GM19324 (cell line): ENCODE measurements at regions not wholly inside any gene's neighbourhood (a gene's known extent, or its start where the extent isn't known, plus 50 kb on each side); places are given as distances from the start of the nearest gene placed in this dataset.

ENCODE experiments used
- ATAC-seq: cut with Tn5 transposase; IDR thresholded peaks from one replicate; pipeline ENCODE4 v1.9.1; 2021; ENCODE audit warnings: mild to moderate bottlenecking, moderate library complexity; ENCODE audit not compliant: unreplicated experiment, low FRiP score

DNA sequence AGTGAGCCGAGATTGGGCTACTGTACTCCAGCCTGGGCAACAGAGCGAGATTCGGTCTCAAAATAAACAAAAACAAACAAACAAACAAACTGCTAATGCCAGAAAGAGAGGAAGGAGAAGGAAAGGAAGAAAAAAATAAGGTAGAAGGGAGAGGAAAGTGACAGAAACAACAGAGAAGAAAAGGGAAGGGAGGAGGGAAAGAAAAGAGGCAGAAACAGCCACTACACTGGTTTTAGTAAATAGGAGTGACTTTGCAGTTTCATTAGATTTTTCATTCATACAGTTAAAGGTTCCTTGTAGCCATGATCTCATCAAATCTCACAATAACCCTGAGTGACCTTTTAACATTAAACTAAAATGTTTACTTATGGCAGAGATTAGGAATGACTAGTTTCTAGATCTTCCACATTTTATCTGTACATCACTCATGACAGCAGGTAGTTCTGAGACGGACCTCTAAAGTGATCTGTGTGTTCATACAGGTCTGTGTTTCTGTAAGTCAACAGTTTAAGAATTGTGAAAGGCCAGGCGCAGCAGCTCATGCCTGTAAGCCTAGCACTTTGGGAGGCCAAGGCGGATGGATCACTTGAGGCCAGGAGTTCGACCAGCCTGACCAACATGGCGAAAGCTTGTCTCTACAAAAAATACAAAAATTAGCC, 191.3 kb upstream of the KLF14 start:
- no peak for ATAC-seq

DNA sequence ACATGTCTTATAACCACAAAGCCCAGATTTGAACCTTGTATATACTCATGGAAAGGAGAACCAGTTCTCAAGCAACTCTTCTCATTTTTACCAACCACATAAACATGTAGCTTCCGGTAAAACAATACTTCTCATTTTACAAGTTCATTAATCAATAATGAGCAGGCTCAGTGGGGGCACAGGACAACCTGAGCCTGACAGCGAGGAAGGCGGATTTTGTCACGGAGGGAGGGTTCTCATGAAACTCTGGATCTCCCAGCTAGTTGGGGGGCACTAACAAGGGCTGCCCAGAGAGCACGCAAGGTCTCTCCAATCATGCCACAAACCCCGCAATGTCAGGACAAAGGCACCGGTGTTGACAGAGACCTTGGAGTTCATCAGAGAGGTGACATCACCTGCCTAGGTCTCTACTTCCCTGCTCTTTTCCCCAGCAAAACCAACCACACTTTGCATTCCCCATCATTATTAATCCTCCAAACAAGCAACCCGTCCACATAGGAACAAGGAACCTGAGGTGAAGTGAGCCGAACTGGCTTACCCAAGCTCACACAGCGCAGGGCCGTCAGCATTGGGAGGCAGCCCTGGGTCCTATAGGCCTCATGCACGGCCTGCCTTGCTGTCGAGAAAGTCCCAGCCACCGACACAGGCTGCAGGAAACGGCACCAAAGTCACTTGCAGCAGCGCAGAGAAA, 192.1 kb upstream of the KLF14 start:
- ATAC-seq, result peak; percentile 59

DNA sequence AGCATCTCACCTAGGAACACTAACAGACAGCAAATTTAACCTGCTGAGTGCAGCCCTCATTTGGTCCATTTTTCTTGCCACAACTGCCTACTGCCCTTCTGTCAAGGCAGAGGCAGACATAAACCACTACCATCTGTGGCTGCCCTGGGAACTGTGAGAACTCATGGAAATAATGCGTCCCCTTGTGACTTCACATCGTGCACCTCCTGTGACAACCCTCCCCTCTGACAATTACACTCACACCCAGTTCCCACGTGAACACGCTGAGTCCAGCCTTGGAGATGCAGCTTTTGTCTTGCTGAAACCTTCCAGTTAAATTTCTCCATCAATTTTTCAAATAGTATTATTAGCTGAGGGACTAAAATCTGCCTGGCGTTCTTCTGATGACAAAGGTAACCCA, 193.1 kb upstream of the KLF14 start:
- ATAC-seq, result no peak

DNA sequence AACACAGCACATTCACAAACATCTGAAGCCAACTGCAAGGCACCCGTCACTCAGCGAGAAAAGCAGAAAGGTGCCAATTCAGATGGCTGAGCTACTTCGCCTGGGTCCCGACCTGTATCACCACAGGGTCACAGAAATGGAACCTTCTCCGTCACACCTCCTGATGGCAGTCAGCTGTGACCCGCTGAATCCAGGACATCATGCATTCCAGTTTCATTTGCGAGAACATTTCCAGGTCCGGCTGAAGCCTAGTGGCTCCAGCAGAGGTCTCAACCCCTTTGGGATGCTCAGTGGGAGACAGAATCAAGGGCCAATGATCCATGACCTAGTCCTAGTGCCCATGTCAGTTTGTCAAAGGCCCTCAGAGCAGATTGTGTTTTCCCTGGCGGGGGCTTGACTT, 193.6 kb upstream of the KLF14 start:
- no peak for ATAC-seq

DNA sequence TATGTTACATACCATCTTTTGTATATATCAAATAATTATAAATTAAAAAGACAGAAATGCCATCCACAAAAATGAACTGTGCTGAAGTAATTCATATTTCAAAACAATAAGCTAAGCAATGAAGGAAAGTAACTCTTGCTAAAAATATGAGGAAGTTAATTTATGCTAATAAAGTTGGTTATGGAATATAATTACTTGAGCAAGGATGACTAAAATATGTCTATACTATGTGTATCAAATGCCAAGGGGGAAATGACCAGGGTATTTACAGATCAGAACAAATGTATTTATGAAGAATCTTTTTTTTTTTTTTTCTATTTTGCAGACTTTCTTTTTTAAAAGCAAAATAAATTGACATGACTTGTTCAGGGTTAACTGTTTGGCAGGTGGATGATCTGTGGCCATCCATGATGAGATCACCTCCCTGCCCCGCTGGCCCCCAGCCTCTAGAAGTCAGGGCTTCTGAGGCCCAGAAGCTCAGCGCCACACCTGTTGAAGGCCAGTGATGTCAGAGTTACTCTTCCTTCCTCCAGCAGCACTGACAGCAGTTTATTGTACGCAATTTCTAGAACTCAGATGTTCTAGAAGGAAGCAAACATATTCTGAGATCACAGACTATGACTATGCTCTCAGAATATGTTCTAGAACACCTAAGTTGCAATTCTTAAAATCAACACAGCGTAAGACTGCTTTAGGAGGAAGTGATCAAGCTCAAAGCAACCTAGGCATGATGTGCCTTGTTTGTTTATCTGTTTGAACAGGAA, 196.1 kb upstream of the KLF14 start:
- no peak for ATAC-seq

DNA sequence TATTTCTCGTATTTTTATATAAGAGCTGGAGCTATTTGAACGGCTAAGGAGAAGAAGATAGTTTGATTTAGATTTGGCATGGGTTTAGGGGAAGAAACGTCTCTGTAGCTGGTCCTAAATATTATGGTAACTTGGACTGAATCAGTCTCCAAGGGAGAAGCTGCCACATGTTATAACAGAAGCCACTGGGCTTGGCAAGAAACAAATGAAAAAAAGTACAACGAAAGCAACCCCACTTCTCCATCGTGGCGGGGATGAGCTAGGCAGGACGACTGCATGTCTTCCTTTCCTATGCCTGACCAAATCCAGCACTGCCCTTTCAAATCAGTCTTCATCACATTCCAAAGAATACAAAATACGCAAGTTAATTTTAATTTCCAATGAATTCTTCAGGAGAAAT, 196.7 kb upstream of the KLF14 start:
- no peak for ATAC-seq

DNA sequence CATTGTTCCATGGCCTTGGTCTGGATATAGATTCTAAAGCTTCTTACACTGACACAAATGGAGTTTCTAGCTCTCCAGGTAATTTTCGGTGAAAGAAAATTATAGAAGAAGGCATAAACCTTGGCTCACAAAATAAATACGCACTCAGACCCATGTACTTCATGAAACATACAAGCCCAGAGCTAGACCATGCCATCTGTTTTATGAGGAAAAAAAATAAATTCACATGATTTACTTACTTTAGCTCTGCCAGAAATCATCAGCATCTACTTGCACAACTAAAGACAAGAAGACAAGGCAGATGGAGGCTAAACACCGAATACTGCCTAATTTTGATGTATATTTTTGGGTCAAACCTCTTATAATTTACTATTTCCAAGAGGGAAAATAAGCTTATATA, 197.4 kb upstream of the KLF14 start:
- ATAC-seq, result no peak

DNA sequence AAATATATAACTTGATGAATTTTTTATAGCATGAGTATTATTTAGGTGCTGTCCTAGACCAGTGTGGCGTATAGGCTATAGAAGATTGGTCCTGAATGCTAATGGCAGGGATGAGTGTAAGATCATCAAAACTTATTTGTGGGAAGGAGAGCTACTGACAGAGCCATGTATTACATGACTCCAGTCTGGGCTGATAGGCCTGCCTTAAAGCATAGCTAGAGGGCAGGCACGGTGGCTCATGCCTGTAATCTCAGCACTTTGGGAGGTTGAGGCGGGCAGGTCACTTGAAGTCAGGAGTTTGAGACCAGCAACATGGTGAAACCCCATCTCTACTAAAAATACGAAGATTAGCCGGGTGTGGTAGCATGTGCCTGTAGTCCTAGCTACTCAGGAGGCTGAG, 198.1 kb upstream of the KLF14 start:
- no peak for ATAC-seq

DNA sequence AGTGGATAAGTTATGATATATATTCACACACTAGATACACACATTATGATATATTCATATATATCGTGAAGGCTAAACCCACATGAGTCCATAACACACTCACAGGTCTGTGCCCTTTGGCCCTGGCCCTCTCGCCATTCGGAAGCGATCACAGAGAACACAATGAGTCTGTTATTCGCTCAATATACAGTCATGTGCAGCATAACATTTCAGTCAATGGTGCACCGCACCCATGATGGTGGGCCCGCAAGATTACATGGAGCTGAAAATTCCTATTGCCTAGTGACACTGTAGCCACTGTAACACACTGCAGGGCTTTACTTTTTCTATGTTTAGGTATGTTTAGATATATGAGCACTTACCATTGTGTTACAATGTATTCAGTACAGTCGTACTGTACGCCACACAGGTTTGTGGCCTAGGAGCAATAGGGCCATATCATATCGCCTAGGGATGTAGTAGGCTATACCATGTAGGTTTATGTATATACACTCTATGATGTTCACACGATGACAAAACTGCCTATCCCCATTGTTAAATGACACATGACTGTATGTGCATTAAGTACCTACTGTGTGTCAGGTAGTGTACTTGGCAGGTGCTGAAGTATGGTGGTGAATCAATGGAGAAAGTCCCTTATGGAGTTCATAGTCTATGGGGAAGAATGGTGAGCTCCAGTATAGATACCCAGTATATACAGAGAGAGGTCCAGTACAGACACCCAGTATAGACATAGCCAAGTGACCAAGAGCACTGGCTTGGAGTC, 198.8 kb upstream of the KLF14 start:
- no peak for ATAC-seq

DNA sequence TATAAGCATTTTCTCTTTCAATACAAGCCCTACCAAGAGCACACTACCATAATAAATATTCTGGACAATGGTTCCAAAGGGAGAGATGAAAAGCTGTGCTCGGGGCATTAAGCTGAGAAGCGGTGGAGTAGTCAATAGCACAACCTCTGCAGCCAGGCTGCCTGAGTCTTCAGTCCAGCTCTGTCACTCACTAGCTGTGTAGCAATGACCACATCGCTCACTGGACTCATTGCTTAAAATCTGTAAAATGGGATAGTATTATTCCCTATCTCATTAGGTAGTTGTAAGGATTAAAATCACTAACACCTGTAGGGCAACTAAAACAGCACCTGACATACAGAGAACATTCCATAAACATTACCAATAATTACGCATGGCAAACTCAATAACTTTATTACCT, 199.9 kb upstream of the KLF14 start:
- ATAC-seq, result no peak

DNA sequence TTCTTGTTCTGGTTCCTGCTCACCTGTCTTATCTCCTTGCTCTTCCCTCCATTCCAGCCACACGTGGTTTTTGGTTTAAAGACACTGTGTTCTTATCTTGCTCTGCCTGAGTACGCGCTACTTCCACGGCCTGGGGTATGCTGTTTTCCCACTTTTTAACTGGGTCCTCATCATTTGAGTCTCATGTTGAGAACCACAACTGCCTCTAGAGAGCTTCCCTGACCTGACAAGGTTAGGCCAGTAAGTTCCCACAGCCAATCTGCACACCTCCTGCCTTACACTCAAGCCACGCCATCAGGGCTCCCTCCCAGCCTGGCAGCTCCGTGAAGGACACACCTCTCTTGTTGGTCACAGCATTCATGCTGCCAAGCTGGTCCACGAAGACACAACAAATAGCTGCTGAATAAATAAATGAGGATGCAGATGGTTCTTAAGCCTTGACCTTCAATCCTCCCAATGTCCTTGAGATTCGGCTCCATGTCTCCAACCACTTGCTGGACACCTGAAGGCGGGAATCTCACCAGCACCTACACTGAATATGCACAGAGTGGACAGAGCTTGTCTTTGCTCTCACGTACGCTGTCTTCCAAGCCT, 201.7 kb upstream of the KLF14 start:
- no peak for ATAC-seq

DNA sequence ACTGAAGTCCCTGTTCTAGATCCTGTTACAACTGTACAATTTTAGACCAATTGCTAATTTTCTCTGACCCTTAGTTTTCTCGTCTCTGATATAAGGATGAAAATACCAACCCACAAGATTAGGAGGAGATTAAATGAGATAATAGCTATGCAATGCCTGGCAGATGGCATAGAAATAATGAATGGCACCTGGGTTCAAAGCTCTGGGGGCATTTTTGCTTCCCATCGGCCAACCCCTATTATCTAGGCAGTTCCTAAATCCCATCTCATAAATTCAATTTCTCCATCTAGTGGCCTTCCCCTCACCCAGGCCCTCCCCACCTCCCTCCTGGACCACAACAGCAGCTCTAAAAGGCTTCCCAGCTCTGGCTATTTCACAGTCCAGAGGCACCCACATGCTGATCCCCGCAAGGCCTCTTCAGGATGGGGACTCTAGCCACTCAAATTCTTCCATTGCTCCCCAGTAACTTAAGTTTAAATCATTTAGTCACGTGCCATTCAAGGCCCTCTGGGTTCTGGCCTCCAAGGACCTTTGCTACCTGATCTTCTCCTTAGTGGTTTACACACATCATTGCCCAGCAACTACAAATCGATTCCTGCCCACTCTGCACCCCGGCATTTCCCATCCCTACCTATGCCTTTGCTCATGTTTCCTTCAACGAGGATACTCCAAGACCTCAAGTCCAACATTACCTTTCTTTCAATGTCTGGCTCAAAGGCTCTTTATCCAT, 202.4 kb upstream of the KLF14 start:
- no peak for ATAC-seq

DNA sequence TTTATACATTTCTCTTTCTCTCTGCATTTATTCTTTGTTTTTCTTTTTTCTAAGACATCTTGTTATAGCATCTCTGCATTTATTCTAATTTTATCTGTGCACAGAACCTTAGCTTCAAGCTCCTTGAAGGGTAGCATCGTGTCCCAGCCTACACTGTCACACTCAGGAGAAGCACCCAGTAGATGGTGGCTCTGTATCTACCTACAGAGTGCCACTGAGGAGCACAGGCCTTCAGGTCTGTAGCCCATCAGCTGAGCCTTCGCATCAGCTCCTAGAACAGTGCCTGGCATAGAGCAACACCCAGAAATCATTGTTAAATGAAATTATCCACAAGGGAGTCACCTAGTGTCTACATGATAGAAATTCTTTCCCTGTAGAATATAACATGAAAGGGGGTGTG, 203.0 kb upstream of the KLF14 start:
- no peak for ATAC-seq

DNA sequence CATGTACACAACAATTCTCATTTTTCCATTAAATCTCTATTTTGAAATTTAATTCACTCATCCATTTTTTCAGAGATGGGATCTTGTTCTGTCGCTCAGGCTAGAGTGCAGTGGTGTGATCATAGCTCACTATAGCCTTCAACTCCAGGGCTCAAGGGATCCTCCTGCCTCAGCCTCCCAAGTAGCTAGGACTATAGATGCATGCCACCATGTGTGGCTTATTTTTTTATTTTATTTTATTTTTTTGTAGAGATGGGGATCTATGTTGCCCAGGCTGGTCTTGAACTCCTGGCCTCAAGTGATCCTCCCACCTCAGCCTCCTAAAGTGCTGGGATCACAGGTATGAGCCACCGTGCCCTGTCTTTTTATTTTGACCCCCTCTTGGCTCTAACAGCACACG, 203.8 kb upstream of the KLF14 start:
- no peak for ATAC-seq

DNA sequence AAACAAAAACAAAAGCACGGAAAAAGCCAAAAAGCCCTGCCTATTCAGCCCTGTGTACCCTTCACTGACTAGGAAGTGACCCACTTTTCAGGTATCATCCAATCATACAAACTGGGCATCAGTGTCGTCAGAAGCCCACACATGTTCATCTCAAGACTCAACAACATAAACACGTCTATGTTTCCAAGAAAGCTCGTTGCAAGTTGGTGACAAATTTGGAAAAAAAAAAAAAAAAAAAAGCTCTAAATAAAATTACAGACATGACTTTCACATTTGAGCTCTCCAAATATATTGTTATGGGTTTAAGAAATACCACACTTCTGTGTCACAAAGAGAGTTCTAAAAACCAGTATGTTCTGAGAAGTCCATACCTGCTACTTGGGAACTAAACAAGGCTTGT, 204.7 kb upstream of the KLF14 start:
- no peak for ATAC-seq

DNA sequence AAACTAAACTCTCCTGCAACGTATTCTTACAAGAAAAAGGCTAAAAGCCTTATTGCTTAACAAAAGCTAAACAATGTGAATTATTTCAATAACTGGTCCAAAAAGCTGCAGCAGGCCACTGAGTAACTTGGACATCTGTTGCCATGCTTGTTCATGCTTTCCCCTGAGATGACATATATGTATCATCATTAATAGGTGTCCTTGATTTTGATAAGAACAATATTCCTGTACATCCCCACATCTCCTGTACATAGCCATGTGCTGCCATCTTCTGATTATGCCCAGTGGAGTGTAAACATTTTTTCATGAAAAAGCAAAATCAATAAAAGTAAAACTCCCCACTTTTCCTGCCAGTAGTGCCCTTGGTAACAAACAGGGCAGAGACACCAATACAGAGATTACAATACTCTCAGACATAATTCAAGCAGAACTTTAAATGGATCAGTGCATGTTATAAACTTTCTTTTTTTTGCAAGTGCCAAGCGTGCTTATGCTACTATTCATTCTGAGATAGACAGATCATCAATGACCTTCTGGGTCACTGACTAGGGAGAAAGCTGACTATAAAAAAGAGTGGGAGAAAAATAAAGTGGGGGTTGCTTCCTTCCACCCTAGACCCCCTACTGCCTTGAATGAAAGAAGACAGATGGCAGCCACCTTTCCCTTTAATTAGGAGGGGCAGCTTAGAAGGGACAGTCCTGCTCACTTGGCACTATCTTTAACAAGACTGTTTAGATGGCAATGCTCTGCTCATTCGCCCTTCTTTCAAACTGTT, 205.5 kb upstream of the KLF14 start:
- ATAC-seq, result no peak

DNA sequence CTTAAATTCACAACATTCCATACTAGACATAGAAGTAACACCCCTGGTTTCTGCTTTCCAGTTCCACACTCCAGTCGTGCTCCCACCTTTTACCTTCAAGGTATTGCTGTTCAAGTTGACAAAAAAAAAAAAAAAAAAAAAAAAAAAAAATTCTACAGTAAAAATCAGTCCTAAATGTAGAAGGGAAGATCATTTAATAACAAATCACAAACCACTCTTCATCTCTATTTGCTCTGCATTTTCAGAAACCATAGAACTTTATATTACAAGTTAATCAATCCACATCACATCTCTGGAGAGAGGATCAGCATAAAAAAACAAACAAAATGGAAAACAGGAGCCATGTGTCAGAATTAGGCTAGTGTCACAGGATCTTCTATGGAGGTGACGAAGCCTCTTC, 206.3 kb upstream of the KLF14 start:
- ATAC-seq, result no peak

DNA sequence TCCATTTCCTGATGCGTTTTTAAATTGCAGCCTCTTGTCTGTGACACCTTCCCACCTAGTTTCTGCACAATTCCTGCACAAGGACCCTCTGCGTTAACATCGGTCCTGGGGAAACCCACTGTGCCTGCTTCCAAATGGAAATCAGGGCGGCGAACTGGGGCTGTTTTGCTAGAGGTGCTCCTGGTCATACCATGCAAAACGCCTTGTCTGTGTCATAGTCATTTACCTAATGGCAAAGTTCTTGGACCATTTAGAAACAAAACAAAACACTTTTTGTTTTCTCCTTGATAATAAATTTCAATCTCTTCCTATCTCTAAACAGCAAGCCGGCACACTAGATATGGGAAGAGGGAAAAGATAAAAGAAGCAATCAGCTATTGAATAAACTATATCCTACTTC, 206.9 kb upstream of the KLF14 start:
- no peak for ATAC-seq
